Vagina (tissue), 2 donors: ENCODE measurements at regions not wholly inside any gene's neighbourhood (a gene's known extent, or its start where the extent isn't known, plus 50 kb on each side); places are given as distances from the start of the nearest gene placed in this dataset.

Source experiments
- DNase-seq, 2 donors: peaks; one replicate each; pipeline ENCODE4 v3.0.0-alpha.2; 2017; ENCODE audit errors: extremely low spot score in 2 of 2
- H3K27ac ChIP-seq: fragments of 200-600 bp; sonication (generic); one replicate; pipeline ENCODE4 v1.5.1; 2019
- H3K27me3 ChIP-seq: fragments of 200-600 bp; sonication (generic); one replicate; pipeline ENCODE4 v1.5.1; 2019
- H3K36me3 ChIP-seq, 2 donors: fragments of 200-600 bp; sonication (generic); one replicate each; pipeline ENCODE4 v1.5.1; 2017 to 2019
- H3K4me1 ChIP-seq: fragments of 200-600 bp; sonication (generic); one replicate; pipeline ENCODE4 v1.5.1; 2019
- H3K4me3 ChIP-seq, 2 donors: fragments of 200-600 bp; sonication (generic); 1 replicate in 1 of 2; 2 replicates in 1 of 2; pipeline ENCODE4 v1.5.1; 2016 to 2019
- H3K9me3 ChIP-seq: fragments of 200-600 bp; sonication (generic); one replicate; pipeline ENCODE4 v1.5.1; 2019
- POLR2A ChIP-seq, 2 donors: fragments of 450-650 bp; IDR thresholded peaks; one replicate each; pipeline ENCODE4 v1.6.1; 2017; ENCODE audit warnings: antibody characterized with exemption in 2 of 2, mild to moderate bottlenecking in 2 of 2, moderate library complexity in 2 of 2
- POLR2AphosphoS5 ChIP-seq, 2 donors: sonication (generic); formaldehyde crosslinking; IDR thresholded peaks; one replicate each; pipeline ENCODE4 v1.9.0; 2017; ENCODE audit warnings: antibody characterized with exemption in 2 of 2, mild to moderate bottlenecking in 2 of 2, low read depth in 1 of 2; ENCODE audit not compliant: insufficient read depth in 1 of 2
- intact Hi-C: fragments of 100-400 bp; cut with DNase I; formaldehyde crosslinking; loops from one replicate; pipeline ENCODE4 v1.15.1; 2023
- TF ChIP-seq, protein P1 (sequence below), 3 experiments: fragments of 450-650 bp in 2 of 3; fragments of 200-600 bp in 1 of 3; sonication (generic) in 1 of 3; IDR thresholded peaks; one replicate each; pipeline ENCODE4 v1.5.1; 2017 to 2019; ENCODE audit warnings: antibody characterized with exemption in 3 of 3, mild to moderate bottlenecking in 2 of 3, moderate library complexity in 2 of 3

DNA sequence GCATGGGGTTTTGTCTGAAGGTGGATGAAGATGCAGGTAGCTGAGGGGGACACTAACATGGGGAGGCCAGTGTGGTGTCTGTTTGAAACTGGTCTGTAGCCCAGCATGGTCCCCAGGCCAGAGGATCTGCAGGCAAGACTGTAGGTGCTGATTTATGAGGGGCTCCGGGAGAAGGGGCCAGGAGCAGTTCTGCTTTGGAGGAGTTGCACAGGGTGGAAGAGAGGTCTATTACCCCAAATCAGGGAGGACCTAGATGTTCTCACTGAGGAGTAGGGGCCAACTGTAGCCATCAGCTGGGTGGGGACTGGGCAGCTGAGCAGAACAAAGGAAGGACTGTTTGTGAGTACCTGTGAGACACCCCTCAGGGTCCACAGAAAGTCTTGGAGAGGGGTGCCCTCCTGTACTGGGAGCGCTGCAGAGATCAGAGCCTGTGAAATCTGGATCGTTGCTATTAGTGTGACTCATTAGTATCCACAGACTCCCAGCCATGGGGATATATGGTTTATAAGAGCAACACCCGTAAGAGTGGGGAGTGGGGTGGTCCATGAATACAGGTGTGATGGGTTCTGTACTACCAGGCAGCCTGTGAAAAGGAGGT, 64.3 kb upstream of the IRF2BP2 start:
- Histone ChIP-seq H3K9me3 (no peaks in the 10 kb centered on the region), H3K36me3 (no peaks in the 10 kb centered on the region), H3K4me3 (no peak overlapping the region), H3K4me1 (peaks cover 8% of the 10 kb centered on the region), H3K27me3 (no peaks in the 10 kb centered on the region), H3K27ac (no peak overlapping the region)
- peak in 1 of 2 donors; percentile 69 for DNase-seq
- TF ChIP-seq, protein P1, sequence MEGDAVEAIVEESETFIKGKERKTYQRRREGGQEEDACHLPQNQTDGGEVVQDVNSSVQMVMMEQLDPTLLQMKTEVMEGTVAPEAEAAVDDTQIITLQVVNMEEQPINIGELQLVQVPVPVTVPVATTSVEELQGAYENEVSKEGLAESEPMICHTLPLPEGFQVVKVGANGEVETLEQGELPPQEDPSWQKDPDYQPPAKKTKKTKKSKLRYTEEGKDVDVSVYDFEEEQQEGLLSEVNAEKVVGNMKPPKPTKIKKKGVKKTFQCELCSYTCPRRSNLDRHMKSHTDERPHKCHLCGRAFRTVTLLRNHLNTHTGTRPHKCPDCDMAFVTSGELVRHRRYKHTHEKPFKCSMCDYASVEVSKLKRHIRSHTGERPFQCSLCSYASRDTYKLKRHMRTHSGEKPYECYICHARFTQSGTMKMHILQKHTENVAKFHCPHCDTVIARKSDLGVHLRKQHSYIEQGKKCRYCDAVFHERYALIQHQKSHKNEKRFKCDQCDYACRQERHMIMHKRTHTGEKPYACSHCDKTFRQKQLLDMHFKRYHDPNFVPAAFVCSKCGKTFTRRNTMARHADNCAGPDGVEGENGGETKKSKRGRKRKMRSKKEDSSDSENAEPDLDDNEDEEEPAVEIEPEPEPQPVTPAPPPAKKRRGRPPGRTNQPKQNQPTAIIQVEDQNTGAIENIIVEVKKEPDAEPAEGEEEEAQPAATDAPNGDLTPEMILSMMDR (IDR thresholded peaks at IDR 0.05) = no peak
- TF ChIP-seq POLR2A (IDR thresholded peaks at IDR 0.05) = no peak
- TF ChIP-seq POLR2AphosphoS5 (IDR thresholded peaks at IDR 0.05; ENCODE audit: insufficient read depth in 1 of 2, low read depth in 1 of 2) = no peak
- intact Hi-C loops = no loop called here

DNA sequence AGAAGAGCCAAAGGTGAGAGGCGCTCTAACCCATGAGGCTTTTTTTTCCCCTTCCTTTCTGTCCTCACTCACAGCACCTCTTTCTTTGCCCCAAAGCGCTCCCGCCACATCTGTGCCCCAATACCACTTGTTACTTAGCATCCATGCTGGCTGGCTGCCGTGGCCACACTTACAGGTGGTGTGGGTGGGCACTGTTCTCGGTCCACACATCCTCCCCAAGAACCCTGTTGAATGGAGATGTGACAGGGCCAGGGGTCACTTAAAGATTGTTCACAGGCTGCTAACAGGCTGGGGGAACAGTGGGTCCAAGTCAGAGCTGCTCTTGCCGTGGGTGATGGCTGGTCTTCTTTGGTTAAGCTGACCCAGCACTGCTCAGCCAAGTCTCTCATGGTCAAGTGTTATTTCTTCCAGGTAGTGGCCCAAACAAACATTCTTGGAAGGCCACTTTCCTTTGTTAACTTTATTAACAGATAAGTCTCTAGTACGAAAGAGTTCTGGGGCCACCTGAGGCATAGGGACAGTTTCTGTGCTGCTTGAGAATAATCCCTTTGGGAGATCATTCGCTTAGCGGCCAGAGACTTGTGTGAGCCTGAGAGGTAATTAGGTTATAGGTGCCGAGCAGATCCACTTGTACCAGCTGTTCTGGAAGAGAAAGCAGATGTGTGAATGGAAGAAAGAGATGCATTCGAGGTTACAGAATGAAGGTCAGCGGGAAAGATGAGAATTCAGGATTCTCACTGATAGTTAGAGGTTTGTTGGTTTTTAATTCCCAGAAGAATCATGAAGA, 62.6 kb upstream of the IRF2BP2 start:
- Histone ChIP-seq H3K36me3 (no peaks in the 10 kb centered on the region), H3K4me3 (no peak overlapping the region), H3K9me3 (no peaks in the 10 kb centered on the region), H3K4me1 (peaks cover 8% of the 10 kb centered on the region), H3K27me3 (no peaks in the 10 kb centered on the region), H3K27ac (no peak overlapping the region)
- intact Hi-C loops = no loop called here
- no peak for TF ChIP-seq POLR2A (IDR thresholded peaks at IDR 0.05)
- TF ChIP-seq, protein P1 (IDR thresholded peaks at IDR 0.05) = no peak
- TF ChIP-seq POLR2AphosphoS5 (IDR thresholded peaks at IDR 0.05; ENCODE audit: insufficient read depth in 1 of 2, low read depth in 1 of 2) = no peak
- DNase-seq = peak in 1 of 2 donors; percentile 69

DNA sequence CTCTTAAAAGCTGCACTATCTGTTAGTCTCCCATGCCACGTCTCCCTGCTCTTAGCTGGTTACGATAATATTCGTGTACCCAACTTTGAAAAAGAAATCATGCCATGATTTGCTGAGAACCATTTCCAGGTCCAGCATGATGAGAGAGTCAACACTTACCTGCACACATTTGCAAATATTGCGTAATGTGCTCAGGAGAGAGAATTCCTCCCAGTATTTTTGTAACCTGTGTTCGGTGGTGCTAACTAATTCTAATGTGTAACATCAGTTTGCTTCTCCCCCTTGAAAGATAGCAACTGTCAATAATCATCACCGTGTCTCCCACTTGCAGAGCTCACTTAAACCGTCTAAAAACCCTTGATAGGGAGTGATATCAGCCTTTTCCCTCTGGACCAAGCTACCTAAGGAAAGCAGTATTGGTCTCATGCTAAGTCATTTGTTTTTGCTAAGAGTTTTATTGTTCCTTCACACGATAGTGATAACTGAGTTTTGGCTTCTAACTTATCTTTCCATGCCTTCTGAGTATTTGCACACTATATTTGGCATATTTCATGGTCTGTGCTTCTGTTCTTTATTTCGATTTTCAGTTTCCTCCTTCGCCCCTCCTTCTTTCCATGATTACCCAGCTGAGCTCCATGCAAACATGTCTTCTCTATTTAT, 61.1 kb upstream of the IRF2BP2 start:
- Histone ChIP-seq H3K9me3 (no peaks in the 10 kb centered on the region), H3K27ac (no peak overlapping the region), H3K36me3 (no peaks in the 10 kb centered on the region), H3K4me3 (no peak overlapping the region), H3K27me3 (no peaks in the 10 kb centered on the region), H3K4me1 (peaks cover 7% of the 10 kb centered on the region)
- intact Hi-C loops = no loop called here
- DNase-seq = no peak
- no peak for TF ChIP-seq POLR2A (IDR thresholded peaks at IDR 0.05)
- no peak for TF ChIP-seq POLR2AphosphoS5 (IDR thresholded peaks at IDR 0.05; ENCODE audit: insufficient read depth in 1 of 2, low read depth in 1 of 2)
- TF ChIP-seq, protein P1 (IDR thresholded peaks at IDR 0.05) = no peak

DNA sequence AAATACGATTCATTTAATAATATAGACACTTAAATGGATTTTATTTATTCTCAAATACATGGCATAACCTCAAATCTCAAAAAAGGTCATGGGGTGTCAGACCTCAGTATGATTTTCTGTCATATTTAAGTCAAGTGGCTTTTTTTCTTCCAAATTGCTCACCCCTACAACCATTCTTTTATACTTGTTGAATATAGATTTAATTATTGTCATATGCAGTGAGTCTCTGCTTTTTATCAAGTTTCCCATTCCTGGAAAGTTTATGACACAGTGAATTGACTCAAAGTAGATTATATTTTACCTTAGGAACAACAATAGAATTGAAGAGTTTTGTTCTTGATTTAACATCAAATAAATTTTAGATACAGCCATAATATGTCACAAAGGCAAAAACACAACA, 59.5 kb upstream of the IRF2BP2 start:
- intact Hi-C loops = no loop called here
- DNase-seq = no peak
- TF ChIP-seq POLR2A (IDR thresholded peaks at IDR 0.05) (no peak), POLR2AphosphoS5 (IDR thresholded peaks at IDR 0.05; ENCODE audit: insufficient read depth in 1 of 2, low read depth in 1 of 2) (no peak)
- TF ChIP-seq, protein P1 (IDR thresholded peaks at IDR 0.05) = no peak
- Histone ChIP-seq H3K4me3 (no peak overlapping the region), H3K4me1 (no peaks in the 10 kb centered on the region), H3K27ac (no peak overlapping the region), H3K36me3 (no peaks in the 10 kb centered on the region), H3K27me3 (no peaks in the 10 kb centered on the region), H3K9me3 (no peaks in the 10 kb centered on the region)
